KMS-11 (cell line): ENCODE measurements at regions not wholly inside any gene's neighbourhood (a gene's known extent, or its start where the extent isn't known, plus 50 kb on each side); places are given as distances from the start of the nearest gene placed in this dataset.

Experiments
- H2AFZ ChIP-seq: fragments of 200-600 bp; sonication (generic); 2 replicates; pipeline ENCODE4 v1.6.1; 2016; ENCODE audit warnings: antibody characterized with exemption, mixed run types, low read depth
- H3K27ac ChIP-seq: fragments of 200-600 bp; sonication (generic); 2 replicates; pipeline ENCODE4 v1.6.1; 2016; ENCODE audit warnings: mild to moderate bottlenecking, mixed run types
- H3K27me3 ChIP-seq: fragments of 200-600 bp; sonication (generic); 2 replicates; pipeline ENCODE4 v1.6.1; 2017; ENCODE audit warnings: mild to moderate bottlenecking, low read depth, mixed run types, moderate library complexity; ENCODE audit not compliant: insufficient read depth
- H3K36me3 ChIP-seq: fragments of 200-600 bp; sonication (generic); 2 replicates; pipeline ENCODE4 v1.6.1; 2017; ENCODE audit warnings: mild to moderate bottlenecking, mixed run types; ENCODE audit not compliant: insufficient read depth
- H3K4me1 ChIP-seq: fragments of 200-600 bp; sonication (generic); 2 replicates; pipeline ENCODE4 v1.6.1; 2016; ENCODE audit warnings: mild to moderate bottlenecking, low read depth, mixed run types; ENCODE audit not compliant: poor library complexity, severe bottlenecking
- H3K4me2 ChIP-seq: fragments of 200-600 bp; sonication (generic); 2 replicates; pipeline ENCODE4 v1.7.0; 2016; ENCODE audit warnings: mild to moderate bottlenecking, mixed run types
- H3K4me3 ChIP-seq: fragments of 200-600 bp; sonication (generic); IDR thresholded peaks from 2 replicates; pipeline ENCODE4 v1.6.1; 2017; ENCODE audit warnings: low read depth, low read length, mixed read lengths; ENCODE audit not compliant: insufficient read depth
- H3K79me2 ChIP-seq: fragments of 200-600 bp; sonication (generic); 2 replicates; pipeline ENCODE4 v1.6.1; 2016; ENCODE audit warnings: low read depth, mixed run types; ENCODE audit not compliant: insufficient read depth
- H3K9ac ChIP-seq: fragments of 200-600 bp; sonication (generic); 2 replicates; pipeline ENCODE4 v1.6.1; 2016; ENCODE audit warnings: mild to moderate bottlenecking, mixed run types
- H4K20me1 ChIP-seq: fragments of 200-600 bp; sonication (generic); 2 replicates; pipeline ENCODE4 v1.6.1; 2016; ENCODE audit warnings: mild to moderate bottlenecking, mixed run types; ENCODE audit not compliant: insufficient read depth
- CTCF ChIP-seq: fragments of 200-600 bp; sonication (generic); conservative IDR thresholded peaks from 2 replicates; pipeline ENCODE4 v1.6.1; 2017; ENCODE audit warnings: low read depth, mild to moderate bottlenecking, antibody characterized with exemption, low read length, moderate library complexity, mixed read lengths

GRCh38 chr1:88068407-88068960, 615.6 kb upstream of the PKN2 start:
- no peak overlapping the region for H3K4me2 ChIP-seq
- TF ChIP-seq CTCF = no peak
- H3K4me1 ChIP-seq = no peaks in the 10 kb centered on the region
- no peaks in the 10 kb centered on the region for H3K36me3 ChIP-seq
- H3K4me3 ChIP-seq = no peak overlapping the region
- no peak overlapping the region for H2AFZ ChIP-seq
- H3K9ac ChIP-seq = no peak overlapping the region
- H4K20me1 ChIP-seq = no peaks in the 10 kb centered on the region
- no peak overlapping the region for H3K27ac ChIP-seq
- no peaks in the 10 kb centered on the region for H3K27me3 ChIP-seq
- no peaks in the 10 kb centered on the region for H3K79me2 ChIP-seq

GRCh38 chr1:88070956-88071355, 613.1 kb upstream of the PKN2 start:
- Histone ChIP-seq H3K27me3 (no peaks in the 10 kb centered on the region), H3K79me2 (no peaks in the 10 kb centered on the region), H3K36me3 (no peaks in the 10 kb centered on the region), H3K9ac (no peak overlapping the region), H2AFZ (no peak overlapping the region), H3K4me1 (no peaks in the 10 kb centered on the region), H3K4me2 (no peak overlapping the region), H4K20me1 (no peaks in the 10 kb centered on the region), H3K27ac (no peak overlapping the region), H3K4me3 (no peak overlapping the region)
- no peak for TF ChIP-seq CTCF

GRCh38 chr1:88074661-88075060, 609.4 kb upstream of the PKN2 start:
- Histone ChIP-seq H3K9ac (no peak overlapping the region), H3K27me3 (no peaks in the 10 kb centered on the region), H3K4me2 (no peak overlapping the region), H3K79me2 (no peaks in the 10 kb centered on the region), H3K36me3 (no peaks in the 10 kb centered on the region), H3K4me3 (no peak overlapping the region), H3K27ac (no peak overlapping the region), H3K4me1 (no peaks in the 10 kb centered on the region), H2AFZ (no peak overlapping the region), H4K20me1 (no peaks in the 10 kb centered on the region)
- no peak for TF ChIP-seq CTCF

GRCh38 chr1:88075813-88076212, 608.3 kb upstream of the PKN2 start:
- H3K36me3 ChIP-seq = no peaks in the 10 kb centered on the region
- no peak overlapping the region for H3K4me2 ChIP-seq
- H3K27ac ChIP-seq = no peak overlapping the region
- no peaks in the 10 kb centered on the region for H3K79me2 ChIP-seq
- no peak overlapping the region for H3K9ac ChIP-seq
- H2AFZ ChIP-seq = no peak overlapping the region
- H3K4me1 ChIP-seq = no peaks in the 10 kb centered on the region
- TF ChIP-seq CTCF = no peak
- no peaks in the 10 kb centered on the region for H3K27me3 ChIP-seq
- no peak overlapping the region for H3K4me3 ChIP-seq
- no peaks in the 10 kb centered on the region for H4K20me1 ChIP-seq
